HEK293 (cell line): ENCODE measurements at regions not wholly inside any gene's neighbourhood (a gene's known extent, or its start where the extent isn't known, plus 50 kb on each side); places are given as distances from the start of the nearest gene placed in this dataset.
A peak's percentile ranks its signal among the peaks of the same experiment; 100 is the strongest.

Experiments used
- CTCF ChIA-PET: fragments of 350-600 bp; formaldehyde crosslinking; extraction: SDS; loops from one replicate; lab custom pipeline; 2021; ENCODE audit warnings: antibody characterized with exemption; lab: Yijun Ruan, JAX
- POLR2A ChIA-PET: fragments of 300-600 bp; formaldehyde crosslinking; extraction: SDS; loops from one replicate; lab custom pipeline; 2020; ENCODE audit warnings: antibody characterized with exemption, inconsistent platforms; lab: Yijun Ruan, JAX
- H3K27ac ChIP-seq: fragments of 200-500 bp; sonication (Bioruptor generic); 2 replicates; pipeline ENCODE4 v1.5.1; 2014; ENCODE audit warnings: low read depth, low read length, control low read depth, inconsistent platforms; ENCODE audit errors: extremely low read depth
- H3K36me3 ChIP-seq, 2 experiments: fragments of 200-500 bp in 1 of 2; sonication (Bioruptor generic) in 1 of 2; 1 replicate in 1 of 2; 2 replicates in 1 of 2; pipeline ENCODE4 v1.5.1; 2014 to 2017; ENCODE audit warnings: inconsistent platforms in 2 of 2, low read length in 2 of 2; ENCODE audit not compliant: control insufficient read depth in 2 of 2, insufficient read depth in 1 of 2
- H3K4me1 ChIP-seq: fragments of 200-500 bp; sonication (Bioruptor generic); 2 replicates; pipeline ENCODE4 v1.5.1; 2014; ENCODE audit warnings: mild to moderate bottlenecking, low read length, inconsistent platforms; ENCODE audit not compliant: control insufficient read depth, insufficient read depth
- H3K4me3 ChIP-seq: 2 replicates; pipeline ENCODE4 v1.5.1; 2011; ENCODE audit warnings: low read depth, mild to moderate bottlenecking, control low read depth, low read length, moderate library complexity
- H3K9me3 ChIP-seq: fragments of 200-500 bp; sonication (Bioruptor generic); 2 replicates; pipeline ENCODE4 v1.5.1; 2014; ENCODE audit warnings: low read depth, low read length, inconsistent platforms; ENCODE audit not compliant: control insufficient read depth, insufficient read depth
- GLIS2 ChIP-seq: fragments of 450-650 bp; formaldehyde crosslinking; IDR thresholded peaks from 2 replicates; pipeline ENCODE4 v1.5.1; 2016; ENCODE audit warnings: missing biosample characterization, missing genetic modification characterization
- KLF7 ChIP-seq: fragments of 450-650 bp; formaldehyde crosslinking; IDR thresholded peaks from 2 replicates; pipeline ENCODE4 v1.5.1; 2016; ENCODE audit warnings: missing biosample characterization, missing genetic modification characterization, borderline replicate concordance
- MYNN ChIP-seq: fragments of 450-650 bp; formaldehyde crosslinking; IDR thresholded peaks from 2 replicates; pipeline ENCODE4 v1.5.1; 2016; ENCODE audit warnings: missing biosample characterization, missing genetic modification characterization, borderline replicate concordance
- REPIN1 ChIP-seq: fragments of 450-650 bp; formaldehyde crosslinking; IDR thresholded peaks from 2 replicates; pipeline ENCODE4 v1.5.1; 2017; ENCODE audit warnings: missing biosample characterization, missing genetic modification characterization, low read depth
- SETDB1 ChIP-seq: IDR thresholded peaks from one replicate; pipeline ENCODE4 v1.6.1; 2017; ENCODE audit warnings: mild to moderate bottlenecking, low read length, moderate library complexity, mixed read lengths; ENCODE audit not compliant: insufficient read length
- TRIM28 ChIP-seq: IDR thresholded peaks from 2 replicates; pipeline ENCODE4 v1.6.1; 2011; ENCODE audit warnings: low read length, control low read depth, borderline replicate concordance
- YY1 ChIP-seq: fragments of 450-650 bp; formaldehyde crosslinking; IDR thresholded peaks from 2 replicates; pipeline ENCODE4 v1.5.1; 2018; ENCODE audit warnings: missing biosample characterization, missing genetic modification characterization
- ZNF223 ChIP-seq: fragments of 450-650 bp; formaldehyde crosslinking; IDR thresholded peaks from 2 replicates; pipeline ENCODE4 v1.5.1; 2016; ENCODE audit warnings: missing biosample characterization, missing genetic modification characterization
- ZNF248 ChIP-seq: fragments of 450-650 bp; formaldehyde crosslinking; IDR thresholded peaks from 2 replicates; pipeline ENCODE4 v1.5.1; 2017; ENCODE audit warnings: missing biosample characterization, missing genetic modification characterization
- ZNF266 ChIP-seq: fragments of 450-650 bp; formaldehyde crosslinking; IDR thresholded peaks from 2 replicates; pipeline ENCODE4 v1.5.1; 2016; ENCODE audit warnings: missing biosample characterization, missing genetic modification characterization, low read depth
- ZNF350 ChIP-seq: fragments of 450-650 bp; formaldehyde crosslinking; IDR thresholded peaks from 2 replicates; pipeline ENCODE4 v1.5.0; 2017; ENCODE audit warnings: missing biosample characterization, mild to moderate bottlenecking, missing genetic modification characterization
- ZNF560 ChIP-seq: fragments of 450-650 bp; formaldehyde crosslinking; IDR thresholded peaks from 2 replicates; pipeline ENCODE4 v1.5.1; 2017; ENCODE audit warnings: missing biosample characterization, missing genetic modification characterization, borderline replicate concordance
- ZNF596 ChIP-seq: fragments of 450-650 bp; IDR thresholded peaks from 2 replicates; pipeline ENCODE4 v1.5.0; 2018; ENCODE audit warnings: missing biosample characterization, mild to moderate bottlenecking, missing genetic modification characterization, moderate library complexity
- ZNF610 ChIP-seq: fragments of 450-650 bp; formaldehyde crosslinking; IDR thresholded peaks from 2 replicates; pipeline ENCODE4 v1.5.1; 2016; ENCODE audit warnings: missing biosample characterization, missing genetic modification characterization, borderline replicate concordance
- ZNF621 ChIP-seq: fragments of 450-650 bp; formaldehyde crosslinking; IDR thresholded peaks from 2 replicates; pipeline ENCODE4 v1.5.1; 2017; ENCODE audit warnings: missing biosample characterization, missing genetic modification characterization
- ZNF626 ChIP-seq: fragments of 450-650 bp; sonication (Bioruptor Pico); formaldehyde crosslinking; IDR thresholded peaks from 2 replicates; pipeline ENCODE4 v1.5.1; 2018; ENCODE audit warnings: missing biosample characterization, missing genetic modification characterization, inconsistent platforms
- ZNF747 ChIP-seq: fragments of 450-650 bp; formaldehyde crosslinking; IDR thresholded peaks from 2 replicates; pipeline ENCODE4 v1.5.1; 2016; ENCODE audit warnings: missing biosample characterization, missing genetic modification characterization
- ZNF777 ChIP-seq: fragments of 450-650 bp; formaldehyde crosslinking; IDR thresholded peaks from 2 replicates; pipeline ENCODE4 v1.5.1; 2017; ENCODE audit warnings: missing biosample characterization, missing genetic modification characterization, borderline replicate concordance
- ZNF830 ChIP-seq: fragments of 450-650 bp; IDR thresholded peaks from 2 replicates; pipeline ENCODE4 v1.5.0; 2018; ENCODE audit warnings: missing biosample characterization, missing genetic modification characterization, low read depth, mild to moderate bottlenecking, moderate library complexity
- ZSCAN16 ChIP-seq: fragments of 450-650 bp; formaldehyde crosslinking; IDR thresholded peaks from 2 replicates; pipeline ENCODE4 v1.5.1; 2016; ENCODE audit warnings: missing biosample characterization, missing genetic modification characterization
- ZXDB ChIP-seq: fragments of 450-650 bp; formaldehyde crosslinking; IDR thresholded peaks from 2 replicates; pipeline ENCODE4 v1.5.1; 2016; ENCODE audit warnings: missing biosample characterization, missing genetic modification characterization
- TF ChIP-seq, protein P1 (sequence below): fragments of 450-650 bp; formaldehyde crosslinking; IDR thresholded peaks from 2 replicates; pipeline ENCODE4 v1.5.1; 2016; ENCODE audit warnings: missing biosample characterization, missing genetic modification characterization
- TF ChIP-seq, protein P2 (sequence below): fragments of 450-650 bp; formaldehyde crosslinking; IDR thresholded peaks from 2 replicates; pipeline ENCODE4 v1.5.1; 2016; ENCODE audit warnings: missing biosample characterization, missing genetic modification characterization
- TF ChIP-seq, protein P3 (sequence below): fragments of 450-650 bp; formaldehyde crosslinking; IDR thresholded peaks from 2 replicates; pipeline ENCODE4 v1.5.0; 2017; ENCODE audit warnings: missing biosample characterization, missing genetic modification characterization, borderline replicate concordance

DNA sequence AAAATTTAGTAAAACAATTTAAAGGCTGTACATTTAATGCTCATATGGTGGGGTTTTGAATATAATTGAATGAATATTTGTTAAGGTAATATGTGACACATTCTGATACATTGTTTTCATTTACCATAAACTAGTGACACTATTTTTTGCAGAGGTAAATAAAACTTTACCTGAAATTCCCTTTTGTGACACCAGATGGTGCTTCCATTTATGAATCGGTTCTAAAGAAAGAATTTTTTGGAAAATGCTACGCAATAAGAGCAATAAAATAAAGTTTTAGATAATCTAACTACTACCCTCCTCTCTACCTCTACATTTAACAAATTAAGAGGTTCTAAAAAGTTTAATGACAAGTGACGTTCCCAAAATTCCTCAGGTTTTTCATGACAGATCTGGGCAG, 448.9 kb downstream of the MAGEB5 start:
- POLR2A ChIA-PET: no interaction called here
- TF ChIP-seq ZNF266 (tag by site-specific recombination) (no peak), ZXDB (no peak), ZNF621 (tag by site-specific recombination) (no peak), GLIS2 (tag by site-specific recombination) (no peak), MYNN (tag by site-specific recombination) (no peak), ZSCAN16 (tag by site-specific recombination) (no peak), ZNF830 (tag by site-specific recombination) (no peak), ZNF350 (no peak), ZNF610 (no peak)
- TF ChIP-seq, protein P1, sequence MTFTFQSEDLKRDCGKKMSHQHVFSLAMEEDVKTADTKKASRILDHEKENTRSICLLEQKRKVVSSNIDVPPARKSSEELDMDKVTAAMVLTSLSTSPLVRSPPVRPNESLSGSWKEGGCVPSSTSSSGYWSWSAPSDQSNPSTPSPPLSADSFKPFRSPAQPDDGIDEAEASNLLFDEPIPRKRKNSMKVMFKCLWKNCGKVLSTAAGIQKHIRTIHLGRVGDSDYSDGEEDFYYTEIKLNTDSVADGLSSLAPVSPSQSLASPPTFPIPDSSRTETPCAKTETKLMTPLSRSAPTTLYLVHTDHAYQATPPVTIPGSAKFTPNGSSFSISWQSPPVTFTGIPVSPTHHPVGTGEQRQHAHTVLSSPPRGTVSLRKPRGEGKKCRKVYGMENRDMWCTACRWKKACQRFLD: no peak
- TF ChIP-seq, protein P2, sequence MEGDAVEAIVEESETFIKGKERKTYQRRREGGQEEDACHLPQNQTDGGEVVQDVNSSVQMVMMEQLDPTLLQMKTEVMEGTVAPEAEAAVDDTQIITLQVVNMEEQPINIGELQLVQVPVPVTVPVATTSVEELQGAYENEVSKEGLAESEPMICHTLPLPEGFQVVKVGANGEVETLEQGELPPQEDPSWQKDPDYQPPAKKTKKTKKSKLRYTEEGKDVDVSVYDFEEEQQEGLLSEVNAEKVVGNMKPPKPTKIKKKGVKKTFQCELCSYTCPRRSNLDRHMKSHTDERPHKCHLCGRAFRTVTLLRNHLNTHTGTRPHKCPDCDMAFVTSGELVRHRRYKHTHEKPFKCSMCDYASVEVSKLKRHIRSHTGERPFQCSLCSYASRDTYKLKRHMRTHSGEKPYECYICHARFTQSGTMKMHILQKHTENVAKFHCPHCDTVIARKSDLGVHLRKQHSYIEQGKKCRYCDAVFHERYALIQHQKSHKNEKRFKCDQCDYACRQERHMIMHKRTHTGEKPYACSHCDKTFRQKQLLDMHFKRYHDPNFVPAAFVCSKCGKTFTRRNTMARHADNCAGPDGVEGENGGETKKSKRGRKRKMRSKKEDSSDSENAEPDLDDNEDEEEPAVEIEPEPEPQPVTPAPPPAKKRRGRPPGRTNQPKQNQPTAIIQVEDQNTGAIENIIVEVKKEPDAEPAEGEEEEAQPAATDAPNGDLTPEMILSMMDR (tag by site-specific recombination): no peak
- CTCF ChIA-PET: interaction anchor here (0.6 kb wide), 1 partner anchor 525 kb away, joined by 3 read pairs; no protein-coding TSS in a partner anchor
- Histone ChIP-seq H3K4me3 (no peak overlapping the region), H3K9me3 (no peaks in the 10 kb centered on the region), H3K4me1 (no peaks in the 10 kb centered on the region), H3K27ac (no peak overlapping the region), H3K36me3 (no peaks in the 10 kb centered on the region)

DNA sequence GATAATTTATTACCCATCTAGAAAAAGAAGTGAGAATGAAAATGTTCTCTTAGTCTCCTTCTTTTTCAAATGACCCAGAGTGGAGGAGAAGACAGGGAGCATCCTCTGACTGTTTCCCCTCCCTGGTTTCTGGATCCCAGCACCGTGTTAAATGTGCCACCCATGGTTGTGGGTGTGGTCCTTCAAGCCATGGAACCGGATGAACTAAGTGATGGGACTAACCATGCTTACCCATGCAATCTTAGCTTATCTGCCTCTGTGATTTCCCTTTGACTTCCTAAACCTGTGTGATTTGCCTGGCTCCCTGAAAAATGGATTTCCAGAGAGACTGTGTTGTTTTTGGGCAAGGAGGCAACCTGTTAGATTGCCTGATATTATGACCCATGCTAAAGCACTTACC, 437.1 kb downstream of the MAGEB5 start:
- no peaks in the 10 kb centered on the region for H3K9me3 ChIP-seq
- H3K36me3 ChIP-seq: no peaks in the 10 kb centered on the region
- no peaks in the 10 kb centered on the region for H3K4me1 ChIP-seq
- no peak overlapping the region for H3K27ac ChIP-seq
- H3K4me3 ChIP-seq: no peak overlapping the region
- CTCF ChIA-PET: interaction anchor here (0.6 to 1.5 kb wide), 4 partner anchors 25 to 1147 kb away, joined by 3 to 7 read pairs (median 3); no protein-coding TSS in a partner anchor
- peak; percentile 47; the same call in 1 of the 2 replicates for TF ChIP-seq TRIM28
- no peak for TF ChIP-seq ZNF777 (tag by site-specific recombination)
- peak; percentile 66 for TF ChIP-seq SETDB1
- POLR2A ChIA-PET: no interaction called here

DNA sequence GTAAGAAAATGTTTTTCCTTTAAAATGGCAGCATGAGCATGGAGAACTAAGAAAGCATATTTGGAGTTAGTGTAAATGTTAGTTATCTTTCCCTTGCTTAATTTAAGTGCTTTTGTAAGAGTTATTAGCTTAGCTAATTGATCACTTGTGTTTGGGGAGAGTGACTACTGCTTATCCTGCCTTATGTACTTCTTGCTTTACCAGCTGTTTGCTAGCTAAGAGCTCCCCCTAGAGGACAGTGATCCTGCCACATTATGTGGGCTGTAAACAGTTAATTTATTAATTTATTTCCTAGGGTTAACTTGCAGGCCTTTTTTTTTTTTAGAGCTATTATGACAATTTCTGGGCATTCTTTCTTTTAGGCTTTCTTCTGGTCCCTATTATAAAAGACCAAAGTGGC, 435.8 kb downstream of the MAGEB5 start:
- Histone ChIP-seq H3K9me3 (no peaks in the 10 kb centered on the region), H3K36me3 (no peaks in the 10 kb centered on the region), H3K4me1 (no peaks in the 10 kb centered on the region), H3K27ac (no peak overlapping the region), H3K4me3 (no peak overlapping the region)
- ChIA-PET CTCF (interaction anchor here (0.7 to 1.4 kb wide), 7 partner anchors 9 to 525 kb away, joined by 3 to 5 read pairs (median 4); no protein-coding TSS in a partner anchor), POLR2A (no interaction called here)
- TF ChIP-seq REPIN1 (tag by site-specific recombination): no peak
- no peak for TF ChIP-seq KLF7 (tag by site-specific recombination)
- no peak for TF ChIP-seq ZNF626 (tag by site-specific recombination)
- TF ChIP-seq YY1 (tag by site-specific recombination): no peak
- TF ChIP-seq ZNF248 (tag by site-specific recombination): no peak
- TF ChIP-seq GLIS2 (tag by site-specific recombination): no peak
- no peak for TF ChIP-seq ZNF596 (tag by site-specific recombination)
- no peak for TF ChIP-seq ZNF560 (tag by site-specific recombination)
- TF ChIP-seq ZNF747 (tag by site-specific recombination): no peak
- TF ChIP-seq, protein P3, sequence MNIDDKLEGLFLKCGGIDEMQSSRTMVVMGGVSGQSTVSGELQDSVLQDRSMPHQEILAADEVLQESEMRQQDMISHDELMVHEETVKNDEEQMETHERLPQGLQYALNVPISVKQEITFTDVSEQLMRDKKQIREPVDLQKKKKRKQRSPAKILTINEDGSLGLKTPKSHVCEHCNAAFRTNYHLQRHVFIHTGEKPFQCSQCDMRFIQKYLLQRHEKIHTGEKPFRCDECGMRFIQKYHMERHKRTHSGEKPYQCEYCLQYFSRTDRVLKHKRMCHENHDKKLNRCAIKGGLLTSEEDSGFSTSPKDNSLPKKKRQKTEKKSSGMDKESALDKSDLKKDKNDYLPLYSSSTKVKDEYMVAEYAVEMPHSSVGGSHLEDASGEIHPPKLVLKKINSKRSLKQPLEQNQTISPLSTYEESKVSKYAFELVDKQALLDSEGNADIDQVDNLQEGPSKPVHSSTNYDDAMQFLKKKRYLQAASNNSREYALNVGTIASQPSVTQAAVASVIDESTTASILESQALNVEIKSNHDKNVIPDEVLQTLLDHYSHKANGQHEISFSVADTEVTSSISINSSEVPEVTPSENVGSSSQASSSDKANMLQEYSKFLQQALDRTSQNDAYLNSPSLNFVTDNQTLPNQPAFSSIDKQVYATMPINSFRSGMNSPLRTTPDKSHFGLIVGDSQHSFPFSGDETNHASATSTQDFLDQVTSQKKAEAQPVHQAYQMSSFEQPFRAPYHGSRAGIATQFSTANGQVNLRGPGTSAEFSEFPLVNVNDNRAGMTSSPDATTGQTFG: no peak
- TF ChIP-seq ZNF223 (tag by site-specific recombination): no peak
